ENCODE measurements at regions not wholly inside any gene's neighbourhood (a gene's known extent, or its start where the extent isn't known, plus 50 kb on each side); places are given as distances from the start of the nearest gene placed in this dataset.

DNA sequence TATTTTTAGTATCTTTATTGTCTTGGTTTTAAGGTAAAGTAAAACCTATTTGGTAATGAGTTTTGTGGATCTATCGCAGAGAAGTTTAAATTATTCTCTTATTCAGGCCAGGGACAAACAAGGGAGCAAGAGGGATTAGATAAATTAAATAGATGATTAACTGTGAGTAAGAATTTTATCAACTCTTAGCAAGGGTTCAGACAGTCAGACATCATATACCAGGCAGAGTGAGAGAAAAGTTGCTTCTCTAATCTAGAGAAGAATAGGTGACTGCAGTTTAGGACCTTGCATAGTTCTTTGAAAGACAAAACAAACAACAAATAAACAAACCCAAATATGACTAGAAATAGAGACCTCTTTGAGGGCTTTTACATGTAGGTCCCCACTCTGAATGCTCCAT is 840.2 kb upstream of the GOT2 start:
- no peaks in the 10 kb centered on the region for H3K36me3 ChIP-seq (ENCODE audit: control insufficient read depth in 4 of 4, insufficient read depth in 3 of 4, low read depth in 1 of 4, low read length in 3 of 4)
- H3K27me3 ChIP-seq (ENCODE audit: control insufficient read depth in 4 of 4, insufficient read depth in 4 of 4, low read length in 3 of 4), result no peaks in the 10 kb centered on the region
- H3K4me1 ChIP-seq (ENCODE audit: control insufficient read depth in 4 of 4, insufficient read depth in 4 of 4, low read length in 3 of 4), result no peaks in the 10 kb centered on the region
- TF ChIP-seq FOXA1 (IDR thresholded peaks at IDR 0.05) (no peak), FOXA2 (IDR thresholded peaks at IDR 0.05) (no peak), NR2F2 (IDR thresholded peaks at IDR 0.05) (no peak), YY1 (IDR thresholded peaks at IDR 0.05) (no peak), HNF4A (conservative IDR thresholded peaks at IDR 0.05) (no peak), SP1 (IDR thresholded peaks at IDR 0.05) (no peak), GABPA (IDR thresholded peaks at IDR 0.05 in 1 of 2, conservative IDR thresholded peaks at IDR 0.05 in 1 of 2) (no peak), JUND (IDR thresholded peaks at IDR 0.05) (no peak), RAD21 (IDR thresholded peaks at IDR 0.05) (no peak), RXRA (IDR thresholded peaks at IDR 0.05) (no peak), TAF1 (conservative IDR thresholded peaks at IDR 0.05) (no peak), EGR1 (IDR thresholded peaks at IDR 0.05; ENCODE audit: low read depth in 2 of 2) (no peak), HNF4G (IDR thresholded peaks at IDR 0.05) (no peak)
- TF ChIP-seq, protein P1, sequence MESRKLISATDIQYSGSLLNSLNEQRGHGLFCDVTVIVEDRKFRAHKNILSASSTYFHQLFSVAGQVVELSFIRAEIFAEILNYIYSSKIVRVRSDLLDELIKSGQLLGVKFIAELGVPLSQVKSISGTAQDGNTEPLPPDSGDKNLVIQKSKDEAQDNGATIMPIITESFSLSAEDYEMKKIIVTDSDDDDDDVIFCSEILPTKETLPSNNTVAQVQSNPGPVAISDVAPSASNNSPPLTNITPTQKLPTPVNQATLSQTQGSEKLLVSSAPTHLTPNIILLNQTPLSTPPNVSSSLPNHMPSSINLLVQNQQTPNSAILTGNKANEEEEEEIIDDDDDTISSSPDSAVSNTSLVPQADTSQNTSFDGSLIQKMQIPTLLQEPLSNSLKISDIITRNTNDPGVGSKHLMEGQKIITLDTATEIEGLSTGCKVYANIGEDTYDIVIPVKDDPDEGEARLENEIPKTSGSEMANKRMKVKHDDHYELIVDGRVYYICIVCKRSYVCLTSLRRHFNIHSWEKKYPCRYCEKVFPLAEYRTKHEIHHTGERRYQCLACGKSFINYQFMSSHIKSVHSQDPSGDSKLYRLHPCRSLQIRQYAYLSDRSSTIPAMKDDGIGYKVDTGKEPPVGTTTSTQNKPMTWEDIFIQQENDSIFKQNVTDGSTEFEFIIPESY (IDR thresholded peaks at IDR 0.05), result no peak
- TF ChIP-seq, protein P2, sequence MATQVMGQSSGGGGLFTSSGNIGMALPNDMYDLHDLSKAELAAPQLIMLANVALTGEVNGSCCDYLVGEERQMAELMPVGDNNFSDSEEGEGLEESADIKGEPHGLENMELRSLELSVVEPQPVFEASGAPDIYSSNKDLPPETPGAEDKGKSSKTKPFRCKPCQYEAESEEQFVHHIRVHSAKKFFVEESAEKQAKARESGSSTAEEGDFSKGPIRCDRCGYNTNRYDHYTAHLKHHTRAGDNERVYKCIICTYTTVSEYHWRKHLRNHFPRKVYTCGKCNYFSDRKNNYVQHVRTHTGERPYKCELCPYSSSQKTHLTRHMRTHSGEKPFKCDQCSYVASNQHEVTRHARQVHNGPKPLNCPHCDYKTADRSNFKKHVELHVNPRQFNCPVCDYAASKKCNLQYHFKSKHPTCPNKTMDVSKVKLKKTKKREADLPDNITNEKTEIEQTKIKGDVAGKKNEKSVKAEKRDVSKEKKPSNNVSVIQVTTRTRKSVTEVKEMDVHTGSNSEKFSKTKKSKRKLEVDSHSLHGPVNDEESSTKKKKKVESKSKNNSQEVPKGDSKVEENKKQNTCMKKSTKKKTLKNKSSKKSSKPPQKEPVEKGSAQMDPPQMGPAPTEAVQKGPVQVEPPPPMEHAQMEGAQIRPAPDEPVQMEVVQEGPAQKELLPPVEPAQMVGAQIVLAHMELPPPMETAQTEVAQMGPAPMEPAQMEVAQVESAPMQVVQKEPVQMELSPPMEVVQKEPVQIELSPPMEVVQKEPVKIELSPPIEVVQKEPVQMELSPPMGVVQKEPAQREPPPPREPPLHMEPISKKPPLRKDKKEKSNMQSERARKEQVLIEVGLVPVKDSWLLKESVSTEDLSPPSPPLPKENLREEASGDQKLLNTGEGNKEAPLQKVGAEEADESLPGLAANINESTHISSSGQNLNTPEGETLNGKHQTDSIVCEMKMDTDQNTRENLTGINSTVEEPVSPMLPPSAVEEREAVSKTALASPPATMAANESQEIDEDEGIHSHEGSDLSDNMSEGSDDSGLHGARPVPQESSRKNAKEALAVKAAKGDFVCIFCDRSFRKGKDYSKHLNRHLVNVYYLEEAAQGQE (IDR thresholded peaks at IDR 0.05), result no peak
- TF ChIP-seq, protein P3, sequence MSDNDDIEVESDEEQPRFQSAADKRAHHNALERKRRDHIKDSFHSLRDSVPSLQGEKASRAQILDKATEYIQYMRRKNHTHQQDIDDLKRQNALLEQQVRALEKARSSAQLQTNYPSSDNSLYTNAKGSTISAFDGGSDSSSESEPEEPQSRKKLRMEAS (IDR thresholded peaks at IDR 0.05), result no peak
- TF ChIP-seq, protein P4, sequence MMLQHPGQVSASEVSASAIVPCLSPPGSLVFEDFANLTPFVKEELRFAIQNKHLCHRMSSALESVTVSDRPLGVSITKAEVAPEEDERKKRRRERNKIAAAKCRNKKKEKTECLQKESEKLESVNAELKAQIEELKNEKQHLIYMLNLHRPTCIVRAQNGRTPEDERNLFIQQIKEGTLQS (IDR thresholded peaks at IDR 0.05), result no peak
- TF ChIP-seq, protein P5, sequence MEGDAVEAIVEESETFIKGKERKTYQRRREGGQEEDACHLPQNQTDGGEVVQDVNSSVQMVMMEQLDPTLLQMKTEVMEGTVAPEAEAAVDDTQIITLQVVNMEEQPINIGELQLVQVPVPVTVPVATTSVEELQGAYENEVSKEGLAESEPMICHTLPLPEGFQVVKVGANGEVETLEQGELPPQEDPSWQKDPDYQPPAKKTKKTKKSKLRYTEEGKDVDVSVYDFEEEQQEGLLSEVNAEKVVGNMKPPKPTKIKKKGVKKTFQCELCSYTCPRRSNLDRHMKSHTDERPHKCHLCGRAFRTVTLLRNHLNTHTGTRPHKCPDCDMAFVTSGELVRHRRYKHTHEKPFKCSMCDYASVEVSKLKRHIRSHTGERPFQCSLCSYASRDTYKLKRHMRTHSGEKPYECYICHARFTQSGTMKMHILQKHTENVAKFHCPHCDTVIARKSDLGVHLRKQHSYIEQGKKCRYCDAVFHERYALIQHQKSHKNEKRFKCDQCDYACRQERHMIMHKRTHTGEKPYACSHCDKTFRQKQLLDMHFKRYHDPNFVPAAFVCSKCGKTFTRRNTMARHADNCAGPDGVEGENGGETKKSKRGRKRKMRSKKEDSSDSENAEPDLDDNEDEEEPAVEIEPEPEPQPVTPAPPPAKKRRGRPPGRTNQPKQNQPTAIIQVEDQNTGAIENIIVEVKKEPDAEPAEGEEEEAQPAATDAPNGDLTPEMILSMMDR (IDR thresholded peaks at IDR 0.05; ENCODE audit: low read depth, low read length, missing input control), result no peak
- H3K9me3 ChIP-seq (ENCODE audit: control insufficient read depth in 4 of 4, low read length in 3 of 4), result no peaks in the 10 kb centered on the region
- H3K4me3 ChIP-seq (ENCODE audit: low read depth in 1 of 3, low read length in 3 of 3), result no peak overlapping the region
- 89% methylated on average over 1 of the region's 1 CpG for WGBS
- H3K27ac ChIP-seq (ENCODE audit: low read depth in 1 of 2, low read length in 2 of 2), result no peak overlapping the region
- no peak overlapping the region for H3K9ac ChIP-seq (ENCODE audit: low read depth in 1 of 2, low read length in 2 of 2)
- DNase-seq (ENCODE audit: low spot score), result no peak

All from liver (tissue), 8 donors.